Common myeloid progenitor, CD34-positive (primary cell): ENCODE measurements at regions not wholly inside any gene's neighbourhood (a gene's known extent, or its start where the extent isn't known, plus 50 kb on each side); places are given as distances from the start of the nearest gene placed in this dataset.

Experiments used
- CTCF ChIA-PET: fragments of 350-600 bp; sonication (Branson Sonifier 250); formaldehyde crosslinking; loops from one replicate; lab custom pipeline; 2021; ENCODE audit warnings: antibody characterized with exemption; lab: Charles Lee
- POLR2A ChIA-PET: fragments of 350-600 bp; sonication (Branson Sonifier 250); formaldehyde crosslinking; loops from one replicate; lab custom pipeline; 2021; ENCODE audit warnings: antibody characterized with exemption; lab: Charles Lee
- DNase-seq, 3 donors: peaks; one replicate each; pipeline versions ENCODE4 v3.0.0 to v3.0.0-alpha.2; 2013
- H3K27ac ChIP-seq, 2 experiments: 1 replicate in 1 of 2; 2 replicates in 1 of 2; pipeline ENCODE4 v1.7.0; 2013; ENCODE audit warnings: inconsistent platforms in 2 of 2, low read length in 2 of 2, mild to moderate bottlenecking in 2 of 2, low read depth in 1 of 2, moderate library complexity in 1 of 2; ENCODE audit not compliant: severe bottlenecking in 2 of 2, insufficient read depth in 1 of 2, poor library complexity in 1 of 2
- H3K27me3 ChIP-seq, 5 experiments: replicated peaks in 2 of 5; 1 replicate in 3 of 5; 2 replicates in 2 of 5; pipeline versions ENCODE4 v1.6.1 to v1.7.0; 2013; ENCODE audit warnings: low read length in 4 of 5, mild to moderate bottlenecking in 2 of 5, moderate library complexity in 2 of 5, inconsistent platforms in 1 of 5; ENCODE audit not compliant: insufficient read depth in 5 of 5, control insufficient read depth in 4 of 5
- H3K36me3 ChIP-seq, 4 experiments: 1 replicate in 2 of 4; 2 replicates in 2 of 4; pipeline versions ENCODE4 v1.6.1 to v1.7.0; 2013; ENCODE audit warnings: low read length in 3 of 4, control low read depth in 1 of 4, mild to moderate bottlenecking in 1 of 4; ENCODE audit not compliant: control insufficient read depth in 4 of 4, insufficient read depth in 4 of 4
- H3K4me1 ChIP-seq, 4 experiments: 1 replicate in 3 of 4; 2 replicates in 1 of 4; pipeline versions ENCODE4 v1.6.1 to v1.7.1; 2013; ENCODE audit warnings: low read length in 3 of 4, mild to moderate bottlenecking in 3 of 4, control low read depth in 1 of 4, inconsistent platforms in 1 of 4, moderate library complexity in 1 of 4; ENCODE audit not compliant: control insufficient read depth in 4 of 4, insufficient read depth in 4 of 4; ENCODE audit errors: control extremely low read depth in 1 of 4
- H3K4me3 ChIP-seq, 7 experiments: 1 replicate in 4 of 7; 2 replicates in 3 of 7; pipeline versions ENCODE4 v1.5.1 to v1.7.0; 2013; ENCODE audit warnings: mild to moderate bottlenecking in 7 of 7, low read length in 6 of 7, moderate library complexity in 6 of 7, inconsistent platforms in 2 of 7, low read depth in 2 of 7, control low read depth in 1 of 7; ENCODE audit not compliant: insufficient read depth in 4 of 7, control insufficient read depth in 1 of 7; ENCODE audit errors: extremely low read depth in 1 of 7
- H3K9me3 ChIP-seq, 5 experiments: 1 replicate in 4 of 5; 2 replicates in 1 of 5; pipeline versions ENCODE4 v1.6.1 to v1.7.1; 2013; ENCODE audit warnings: low read length in 4 of 5, mild to moderate bottlenecking in 2 of 5, inconsistent platforms in 1 of 5, low read depth in 1 of 5, moderate library complexity in 1 of 5; ENCODE audit not compliant: control insufficient read depth in 4 of 5, insufficient read depth in 2 of 5; ENCODE audit errors: control extremely low read depth in 1 of 5
- WGBS: methylation state at CpG from one replicate; pipeline ENCODE4 v1.1.5; 2013; ENCODE audit not compliant: insufficient coverage; 5-methylcytosine and 5-hydroxymethylcytosine counted together

GRCh38 chr5:117667105-117667504, 1092.5 kb upstream of the SEMA6A start:
- H3K4me1 ChIP-seq, result no peaks in the 10 kb centered on the region
- WGBS, result no CpG with 5 or more reads among the region's 3 CpGs
- no peak for DNase-seq
- no peak overlapping the region for H3K27ac ChIP-seq
- no peaks in the 10 kb centered on the region for H3K36me3 ChIP-seq
- no peaks in the 10 kb centered on the region for H3K27me3 ChIP-seq
- H3K4me3 ChIP-seq, result no peak overlapping the region
- ChIA-PET CTCF (no interaction called here), POLR2A (no interaction called here)
- peaks cover 0 to 2% (median 0%) of the 10 kb centered on the region in 5 experiments for H3K9me3 ChIP-seq

GRCh38 chr5:117665121-117665520, 1090.5 kb upstream of the SEMA6A start:
- no peaks in the 10 kb centered on the region for H3K36me3 ChIP-seq
- no peak overlapping the region for H3K4me3 ChIP-seq
- H3K27me3 ChIP-seq, result no peaks in the 10 kb centered on the region
- ChIA-PET POLR2A (no interaction called here), CTCF (no interaction called here)
- H3K27ac ChIP-seq, result no peak overlapping the region
- H3K4me1 ChIP-seq, result no peaks in the 10 kb centered on the region
- H3K9me3 ChIP-seq, result peaks cover 0 to 2% (median 0%) of the 10 kb centered on the region in 5 experiments
- no peak for DNase-seq
- WGBS, result 86% methylated on average over 1 of the region's 1 CpG

- Histone ChIP-seq H3K27ac (no peak overlapping the region), H3K4me3 (no peak overlapping the region), H3K9me3 (peaks cover 0 to 2% (median 0%) of the 10 kb centered on the region in 5 experiments), H3K4me1 (no peaks in the 10 kb centered on the region), H3K27me3 (no peaks in the 10 kb centered on the region), H3K36me3 (no peaks in the 10 kb centered on the region)
- POLR2A ChIA-PET, result no interaction called here
- 100% methylated on average over 2 of the region's 2 CpGs for WGBS
- no peak for DNase-seq
- CTCF ChIA-PET, result no interaction called here
Observed at GRCh38 chr5:117662361-117662760, 1087.7 kb upstream of the SEMA6A start.

GRCh38 chr5:117657541-117657940, 1082.9 kb upstream of the SEMA6A start:
- no CpG with 5 or more reads among the region's 1 CpG for whole genome bisulfite sequencing
- CTCF ChIA-PET, result no interaction called here

GRCh38 chr5:117652958-117653280, 1078.3 kb upstream of the SEMA6A start:
- Histone ChIP-seq H3K4me1 (no peaks in the 10 kb centered on the region), H3K27ac (no peak overlapping the region), H3K36me3 (no peaks in the 10 kb centered on the region), H3K27me3 (no peaks in the 10 kb centered on the region), H3K4me3 (no peak overlapping the region), H3K9me3 (no peaks in the 10 kb centered on the region)
- CTCF ChIA-PET, result no interaction called here
- DNase-seq, result no peak
- 100% methylated on average over 3 of the region's 3 CpGs for WGBS
- POLR2A ChIA-PET, result no interaction called here

More at GRCh38 chr5:117657541-117657940, 1082.9 kb upstream of the SEMA6A start:
- Histone ChIP-seq H3K4me3 (no peak overlapping the region), H3K36me3 (no peaks in the 10 kb centered on the region), H3K27ac (no peak overlapping the region), H3K27me3 (no peaks in the 10 kb centered on the region), H3K4me1 (no peaks in the 10 kb centered on the region), H3K9me3 (peaks cover 0 to 2% (median 0%) of the 10 kb centered on the region in 5 experiments)
- DNase-seq, result no peak
- POLR2A ChIA-PET, result no interaction called here

GRCh38 chr5:117652036-117652957, 1077.7 kb upstream of the SEMA6A start:
- no peak overlapping the region for H3K27ac ChIP-seq
- H3K4me1 ChIP-seq, result no peaks in the 10 kb centered on the region
- CTCF ChIA-PET, result no interaction called here
- no peaks in the 10 kb centered on the region for H3K27me3 ChIP-seq
- DNase-seq, result no peak
- H3K36me3 ChIP-seq, result no peaks in the 10 kb centered on the region
- WGBS, result 93% methylated on average over 3 of the region's 4 CpGs
- no peak overlapping the region for H3K4me3 ChIP-seq
- POLR2A ChIA-PET, result no interaction called here
- H3K9me3 ChIP-seq, result no peaks in the 10 kb centered on the region

- DNase-seq, result no peak
- Histone ChIP-seq H3K4me3 (no peak overlapping the region), H3K27ac (no peak overlapping the region), H3K27me3 (no peaks in the 10 kb centered on the region), H3K4me1 (no peaks in the 10 kb centered on the region), H3K9me3 (no peaks in the 10 kb centered on the region), H3K36me3 (no peaks in the 10 kb centered on the region)
- CTCF ChIA-PET, result no interaction called here
- POLR2A ChIA-PET, result no interaction called here
- WGBS, result 100% methylated on average over 3 of the region's 3 CpGs
Observed at GRCh38 chr5:117649821-117650220, 1075.2 kb upstream of the SEMA6A start.
